C1 segment of cervical spinal cord (tissue), 14 donors: ENCODE measurements at regions not wholly inside any gene's neighbourhood (a gene's known extent, or its start where the extent isn't known, plus 50 kb on each side); places are given as distances from the start of the nearest gene placed in this dataset.

Experiments
- DNase-seq, 14 donors: peaks; one replicate each; lab custom pipeline; 2025; lab: John Stamatoyannopoulos, UW

- DNase-seq = peak in 11 of 14 donors; percentile 6 to 76 (median 25)
These were observed 73.4 kb upstream of the KCNMA1 start for GRCh38 chr10:77710759-77711682.

GRCh38 chr10:77710081-77710551 is 72.5 kb upstream of the KCNMA1 start:
- no peak for DNase-seq

GRCh38 chr10:77707570-77707969 is 70.0 kb upstream of the KCNMA1 start:
- DNase-seq = no peak

GRCh38 chr10:77702166-77702565 is 64.6 kb upstream of the KCNMA1 start:
- no peak for DNase-seq

GRCh38 chr10:77700086-77700485 is 62.5 kb upstream of the KCNMA1 start:
- DNase-seq = no peak

- DNase-seq = no peak
These were observed 61.6 kb upstream of the KCNMA1 start for GRCh38 chr10:77699080-77699645.

- no peak for DNase-seq
These were observed 60.8 kb upstream of the KCNMA1 start for GRCh38 chr10:77698267-77698931.

GRCh38 chr10:77696584-77696983 is 59.0 kb upstream of the KCNMA1 start:
- no peak for DNase-seq

GRCh38 chr10:77695186-77695585 is 57.6 kb upstream of the KCNMA1 start:
- no peak for DNase-seq

- DNase-seq = no peak
These were observed 55.2 kb upstream of the KCNMA1 start for GRCh38 chr10:77692782-77693181.

- no peak for DNase-seq
These were observed 51.7 kb upstream of the KCNMA1 start for GRCh38 chr10:77689339-77689738.

GRCh38 chr10:77687621-77688020 is 50.0 kb upstream of the KCNMA1 start:
- DNase-seq = no peak
